WI38 (cell line): ENCODE measurements at regions not wholly inside any gene's neighbourhood (a gene's known extent, or its start where the extent isn't known, plus 50 kb on each side); places are given as distances from the start of the nearest gene placed in this dataset.

Source experiments
- H3K4me3 ChIP-seq: 2 replicates; pipeline ENCODE4 v1.5.1; 2011; ENCODE audit warnings: low read depth, mild to moderate bottlenecking, control low read depth, low read length
- CTCF ChIP-seq: IDR thresholded peaks from 2 replicates; pipeline ENCODE4 v1.5.1; 2012; ENCODE audit warnings: low read depth, mild to moderate bottlenecking, control low read depth, low read length

GRCh38 chr5:98060148-98060547 lies 713.3 kb upstream of the RGMB start:
- TF ChIP-seq CTCF = no peak
- no peak overlapping the region for H3K4me3 ChIP-seq

GRCh38 chr5:98064118-98064685 lies 709.3 kb upstream of the RGMB start:
- H3K4me3 ChIP-seq = no peak overlapping the region
- TF ChIP-seq CTCF = no peak

- no peak for TF ChIP-seq CTCF
- H3K4me3 ChIP-seq = no peak overlapping the region
Measured at GRCh38 chr5:98065261-98065909, 708.1 kb upstream of the RGMB start.

- H3K4me3 ChIP-seq = no peak overlapping the region
- no peak for TF ChIP-seq CTCF
Measured at GRCh38 chr5:98066910-98067309, 706.6 kb upstream of the RGMB start.

GRCh38 chr5:98069876-98070512 lies 703.5 kb upstream of the RGMB start:
- TF ChIP-seq CTCF = no peak
- H3K4me3 ChIP-seq = no peak overlapping the region

GRCh38 chr5:98072921-98073320 lies 700.5 kb upstream of the RGMB start:
- no peak overlapping the region for H3K4me3 ChIP-seq
- TF ChIP-seq CTCF = no peak

- no peak overlapping the region for H3K4me3 ChIP-seq
- TF ChIP-seq CTCF = no peak
Measured at GRCh38 chr5:98076501-98076900, 697.0 kb upstream of the RGMB start.
